Stimulated activated CD4-positive, alpha-beta T cell treated with anti-CD3 and anti-CD28 coated beads, Interleukin-15, amount 100 ng/mL, for 1 hour (primary cell): ENCODE measurements at regions not wholly inside any gene's neighbourhood (a gene's known extent, or its start where the extent isn't known, plus 50 kb on each side); places are given as distances from the start of the nearest gene placed in this dataset.
"Not testable (repeated sequence)": the region's sequence is repeated elsewhere in the genome, so short reads cannot be mapped to it uniquely, and the experiment has no call there.

Source experiments
- DNase-seq, 2 donors: peaks; one replicate each; pipeline ENCODE4 v3.0.0-alpha.2; 2020; ENCODE audit warnings: low read depth in 1 of 2, low spot score in 1 of 2

DNA sequence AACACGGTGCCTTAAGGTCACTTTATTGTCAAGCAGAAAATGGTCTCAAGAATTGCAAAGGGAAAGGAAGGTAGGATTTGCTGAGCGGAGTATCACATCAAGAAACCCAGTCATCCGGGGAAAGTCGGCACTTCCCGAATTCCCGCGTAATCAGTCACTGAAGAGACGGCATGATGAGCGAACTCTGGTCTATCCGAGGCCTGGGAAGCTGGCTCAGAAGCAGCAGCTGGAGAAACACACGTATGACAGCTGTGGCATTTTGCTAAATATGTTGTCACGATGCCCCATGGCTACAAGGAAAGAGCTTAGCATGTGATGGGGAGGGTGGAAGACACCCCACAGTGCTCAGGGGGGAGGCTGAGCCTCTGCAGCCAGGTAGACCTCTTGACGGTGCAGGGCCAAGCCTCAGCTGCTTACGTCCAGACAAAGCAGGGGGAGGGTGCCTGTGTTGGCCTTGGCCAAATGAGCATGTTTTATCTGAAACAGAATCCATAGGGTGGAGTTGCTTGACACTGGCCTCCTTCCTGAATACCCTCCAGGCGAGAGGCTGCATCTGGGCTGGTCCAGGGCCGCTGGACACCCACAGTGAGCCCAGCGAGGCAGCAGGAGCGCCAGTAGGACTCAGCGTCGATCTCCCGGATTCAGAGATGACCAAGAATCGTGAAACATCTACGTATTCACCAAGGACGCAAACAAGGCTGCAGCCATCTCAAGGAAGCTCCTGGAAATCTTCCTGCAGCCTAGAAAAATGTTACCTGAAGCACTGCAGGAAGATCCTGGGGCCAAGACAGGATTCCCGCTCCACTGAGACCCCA lies 118.8 kb upstream of the AFDN start:
- no peak for DNase-seq

DNA sequence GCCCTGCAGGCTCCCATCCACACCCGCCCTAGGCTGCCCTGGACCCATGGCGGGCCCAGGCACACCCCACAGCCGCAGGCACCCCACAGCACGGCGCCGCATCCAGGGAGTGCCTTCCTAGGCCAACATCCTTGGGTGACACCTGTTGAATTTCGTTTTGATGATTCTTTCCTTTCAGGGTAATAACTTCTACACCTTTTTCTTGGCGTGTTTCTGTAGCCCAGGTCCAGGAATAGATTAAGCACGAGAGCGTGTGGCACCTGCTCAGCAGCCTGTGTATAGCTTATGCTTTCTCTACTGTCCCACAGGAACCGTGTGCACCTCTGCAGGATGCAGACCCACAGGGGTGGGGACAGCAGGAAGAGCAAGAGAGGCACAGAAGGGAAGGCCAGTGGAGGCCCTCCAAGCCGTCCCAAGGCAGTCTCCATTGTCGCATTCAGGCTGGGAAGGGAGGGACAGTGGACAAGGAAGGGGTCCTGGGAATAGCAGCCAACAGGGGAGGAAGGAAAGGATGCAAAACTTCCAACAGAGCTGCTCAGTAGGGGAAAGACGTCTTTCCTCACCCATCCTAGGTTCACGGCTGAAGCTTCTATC lies 118.1 kb upstream of the AFDN start:
- DNase-seq, result no peak

DNA sequence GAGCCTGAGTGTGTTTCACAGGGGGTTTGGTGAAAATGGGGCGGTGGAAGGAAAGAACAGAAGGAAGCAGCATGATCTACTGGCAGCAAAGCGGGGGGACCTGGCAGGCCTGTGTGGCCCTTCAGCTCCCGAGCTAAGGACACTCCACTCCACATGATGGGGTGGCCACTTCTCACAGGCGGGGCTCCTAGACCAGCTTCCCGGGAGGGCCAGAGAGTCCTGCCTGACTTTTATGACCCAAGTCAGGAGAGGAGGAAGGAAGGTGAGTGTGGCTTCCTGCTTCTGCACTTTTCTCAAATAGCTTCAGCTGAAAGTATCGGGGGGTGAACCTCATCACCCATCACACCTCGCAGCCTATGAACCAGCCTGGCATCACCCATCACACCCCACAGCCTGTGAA lies 117.5 kb upstream of the AFDN start:
- no peak for DNase-seq

DNA sequence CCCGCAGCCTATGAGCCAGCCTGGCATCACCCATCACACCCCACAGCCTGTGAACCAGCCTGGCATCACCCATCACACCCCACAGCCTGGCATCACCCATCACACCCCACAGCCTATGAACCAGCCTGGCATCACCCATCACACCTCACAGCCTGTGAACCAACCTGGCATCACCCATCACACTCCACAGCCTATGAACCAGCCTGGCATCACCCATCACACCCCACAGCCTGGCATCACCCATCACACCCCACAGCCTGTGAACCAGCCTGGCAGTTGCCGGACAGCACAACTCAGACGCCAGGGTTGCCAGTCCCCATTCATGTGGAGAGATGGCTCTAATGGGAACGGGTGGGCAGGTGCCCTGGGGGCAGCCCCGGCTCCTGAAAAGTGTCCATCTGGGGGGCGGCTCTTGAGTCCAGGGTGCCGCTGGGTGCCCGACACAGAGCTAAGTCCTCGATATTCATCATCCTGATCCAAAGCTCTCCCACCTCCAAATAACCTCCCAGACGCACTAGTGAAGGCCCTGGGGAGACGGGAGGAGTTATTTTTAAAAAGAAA lies 116.9 kb upstream of the AFDN start:
- not testable (repeated sequence) for DNase-seq

DNA sequence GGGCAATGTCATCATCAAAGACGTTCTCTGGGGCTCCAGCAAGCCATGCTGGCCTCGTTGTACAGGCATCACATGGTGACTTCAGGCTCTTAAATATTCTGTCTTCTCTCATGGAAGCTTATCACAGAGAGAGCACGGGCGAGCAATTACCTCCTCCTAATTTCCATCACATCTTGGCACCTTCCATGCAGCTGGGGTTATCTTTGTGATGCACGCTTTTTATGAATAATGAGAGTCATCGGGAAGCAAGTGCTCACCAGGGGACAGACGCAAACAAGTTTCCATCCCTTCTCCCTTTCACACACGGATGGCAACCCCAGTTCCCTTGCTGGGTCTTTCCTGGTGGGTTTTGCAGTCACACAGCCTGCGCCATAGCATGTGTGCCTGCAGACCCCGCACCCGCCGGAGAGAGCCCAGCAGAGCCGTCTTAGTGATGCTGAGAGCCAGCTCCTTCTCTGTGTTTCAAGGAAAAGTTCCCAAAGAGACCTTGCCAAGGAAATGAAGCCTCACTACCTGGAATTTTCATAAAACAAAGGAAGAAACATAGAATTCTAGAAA lies 116.3 kb upstream of the AFDN start:
- no peak for DNase-seq

DNA sequence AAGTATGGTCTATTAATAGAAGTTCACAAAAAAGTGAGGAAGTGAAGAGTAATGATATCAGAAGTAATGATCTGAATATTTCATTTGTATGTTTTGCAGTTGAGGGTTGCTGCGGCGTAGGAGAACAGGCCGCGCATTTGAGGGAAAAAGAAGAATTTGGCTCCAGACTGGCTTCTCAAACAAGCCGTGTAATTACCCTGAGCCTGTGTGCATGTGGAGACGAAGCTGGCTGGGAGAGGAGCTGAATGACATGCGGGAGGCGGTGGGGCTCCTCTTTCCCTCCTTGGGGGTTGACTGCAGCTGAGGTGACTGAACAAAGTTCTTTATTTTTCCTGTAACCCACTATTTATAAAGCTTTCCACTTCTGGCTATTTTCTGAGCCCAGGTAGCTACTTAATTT lies 115.5 kb upstream of the AFDN start:
- no peak for DNase-seq

DNA sequence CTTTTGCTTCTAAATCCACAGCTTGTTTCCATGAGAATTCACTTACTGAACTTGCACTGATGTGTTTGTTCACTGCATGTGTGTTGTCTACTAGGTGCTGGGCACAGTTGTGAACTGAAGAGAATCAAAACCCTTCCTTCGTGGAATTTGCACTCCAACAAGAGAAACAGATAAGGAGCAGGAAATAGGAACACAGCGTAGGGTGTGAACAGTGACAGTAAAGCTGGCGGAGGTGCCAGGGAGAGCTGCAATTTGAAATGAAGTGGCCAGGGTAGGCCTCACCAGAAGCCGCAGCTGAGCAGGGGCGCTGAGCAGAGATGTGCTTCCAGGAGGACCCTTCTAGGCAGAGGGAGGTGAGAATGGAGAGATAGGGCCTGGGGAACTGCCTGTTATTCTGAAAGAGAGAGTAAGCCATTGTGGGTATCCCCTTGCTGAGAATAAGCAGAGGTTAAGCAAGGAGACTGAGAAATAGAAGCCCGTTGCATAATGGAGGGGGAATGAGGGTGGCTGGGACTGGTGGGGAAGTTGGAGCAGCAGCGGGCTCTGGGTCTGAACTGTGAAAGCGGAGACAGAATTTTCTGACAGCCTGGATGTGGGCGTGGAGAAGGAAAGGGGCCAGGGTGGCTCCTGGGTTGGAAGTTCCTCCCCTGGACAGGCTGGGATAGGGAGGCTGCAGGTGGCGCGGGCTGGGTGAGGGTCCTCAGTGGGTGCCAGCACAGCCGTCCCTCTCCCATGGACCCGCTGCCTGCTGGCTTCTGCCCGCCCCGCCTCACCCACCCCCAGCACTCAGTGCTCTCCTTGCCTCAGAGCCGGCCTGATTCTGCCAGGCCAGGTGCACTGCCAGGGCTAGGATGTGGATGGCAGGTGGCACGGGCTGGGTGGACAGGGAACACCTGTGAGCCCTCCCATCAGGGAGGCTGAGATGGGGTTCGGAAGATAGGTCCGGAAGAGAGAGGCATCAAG lies 114.7 kb upstream of the AFDN start:
- no peak for DNase-seq

DNA sequence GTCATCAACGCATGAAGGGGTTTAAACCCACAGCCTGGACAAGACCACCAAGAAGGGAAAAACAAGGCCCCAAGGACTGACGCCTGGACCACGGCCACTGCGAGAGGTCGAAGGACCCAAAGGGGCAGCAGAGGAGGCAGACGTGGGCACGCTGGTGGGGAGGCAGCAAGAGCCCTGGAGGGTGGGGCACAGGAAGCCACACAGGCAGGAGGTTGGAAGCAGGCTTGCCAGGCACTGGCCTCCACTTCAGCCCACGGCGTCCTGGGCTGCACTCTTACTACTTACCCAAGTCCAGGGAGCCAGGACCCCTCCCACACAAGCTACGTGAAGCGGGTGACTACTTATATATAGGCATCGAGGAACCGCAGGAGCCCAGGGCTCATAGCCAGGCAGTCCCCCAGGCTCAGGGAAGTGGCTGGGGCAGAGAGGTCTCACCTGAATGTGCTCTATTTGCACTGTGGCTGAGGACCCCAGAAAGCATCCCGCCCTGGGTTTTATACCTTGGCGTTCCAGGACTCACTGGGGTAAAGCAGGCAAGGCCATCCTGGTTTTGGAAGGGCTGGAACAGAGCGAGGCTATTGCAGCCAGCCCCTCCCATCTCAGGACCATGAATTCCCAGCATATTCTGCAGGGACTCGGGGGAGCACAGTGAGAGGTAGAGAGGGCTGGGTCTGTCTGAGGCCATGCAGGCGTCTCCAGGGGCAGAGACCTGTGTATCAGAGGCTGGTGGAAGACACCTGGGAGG lies 113.8 kb upstream of the AFDN start:
- DNase-seq, result no peak

DNA sequence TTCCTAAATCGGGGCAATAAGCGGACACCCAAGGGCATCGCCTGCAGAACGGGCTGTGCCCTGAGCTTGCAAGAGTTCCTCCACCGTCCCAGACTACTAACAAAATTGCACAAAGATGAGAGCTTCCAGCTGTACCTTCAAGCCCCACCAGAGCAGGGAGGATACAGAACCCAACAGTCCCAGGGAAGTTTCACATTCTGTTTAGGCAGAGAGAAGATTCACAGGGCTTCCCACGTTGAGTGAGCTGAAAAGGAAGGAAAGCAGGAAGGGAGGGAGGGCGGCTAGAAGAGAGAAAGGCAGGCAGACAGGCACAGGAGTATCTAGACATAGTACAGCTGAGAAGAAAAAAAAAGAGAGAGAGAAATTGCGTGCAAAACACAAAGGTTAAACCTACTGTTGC lies 112.6 kb upstream of the AFDN start:
- DNase-seq, result no peak

DNA sequence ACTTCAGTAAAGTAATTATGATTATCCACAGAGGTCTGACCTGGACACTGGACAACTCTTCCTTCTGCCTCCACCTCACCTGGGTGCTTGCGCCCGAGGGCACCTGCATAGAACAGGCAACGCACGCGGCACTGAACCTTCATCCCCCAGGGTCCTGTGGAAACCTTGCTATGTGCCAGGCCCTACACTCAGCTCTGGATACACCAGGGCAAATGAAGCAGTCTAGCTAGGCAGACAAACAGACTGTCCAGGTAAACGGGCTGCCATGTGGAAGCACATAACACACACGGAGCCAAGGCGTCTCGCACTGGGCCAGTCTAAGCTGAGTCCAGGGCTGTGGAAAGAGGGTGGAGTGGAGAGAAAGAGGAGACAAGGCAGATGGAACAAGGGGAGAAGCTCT lies 109.3 kb upstream of the AFDN start:
- DNase-seq, result no peak

DNA sequence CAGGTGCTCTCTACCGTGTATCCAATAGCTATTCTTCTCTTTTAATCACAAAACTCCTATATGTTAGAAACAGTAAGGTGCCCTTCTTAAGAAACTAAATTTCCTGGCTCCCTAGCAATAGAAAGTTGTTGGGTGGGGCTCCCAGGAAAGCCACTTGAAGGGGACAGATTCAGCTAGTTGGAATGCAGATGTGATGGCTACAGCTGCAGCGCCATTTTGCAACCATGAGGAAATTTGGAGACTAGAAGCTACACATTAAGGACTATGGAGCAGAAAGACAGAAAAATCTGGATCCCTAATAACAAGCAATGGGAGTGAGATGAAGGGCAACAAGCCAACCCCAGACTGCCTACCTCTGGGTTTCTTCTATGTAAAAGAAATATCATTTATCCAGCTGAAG lies 108.8 kb upstream of the AFDN start:
- DNase-seq, result no peak

DNA sequence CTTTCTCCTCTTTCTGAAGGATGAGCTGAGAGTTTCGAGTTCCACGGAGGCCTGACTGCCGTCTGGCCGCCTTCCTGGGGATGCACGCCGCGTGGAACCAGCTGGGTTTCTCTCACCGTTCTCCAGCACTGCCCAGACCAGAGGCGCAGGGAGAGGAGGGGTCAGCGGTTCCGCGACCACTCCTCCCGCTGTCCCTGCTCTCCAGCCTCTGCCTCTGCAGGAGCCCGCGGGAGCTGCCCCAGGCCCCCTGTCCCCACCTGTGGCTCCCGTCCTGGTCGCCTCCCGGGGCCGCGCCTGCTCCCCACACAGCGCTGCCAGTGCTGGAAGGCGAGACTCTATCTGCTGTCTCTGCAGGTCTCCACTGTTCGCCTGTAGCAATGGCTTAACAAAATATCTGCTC lies 106.8 kb upstream of the AFDN start:
- DNase-seq, result no peak

DNA sequence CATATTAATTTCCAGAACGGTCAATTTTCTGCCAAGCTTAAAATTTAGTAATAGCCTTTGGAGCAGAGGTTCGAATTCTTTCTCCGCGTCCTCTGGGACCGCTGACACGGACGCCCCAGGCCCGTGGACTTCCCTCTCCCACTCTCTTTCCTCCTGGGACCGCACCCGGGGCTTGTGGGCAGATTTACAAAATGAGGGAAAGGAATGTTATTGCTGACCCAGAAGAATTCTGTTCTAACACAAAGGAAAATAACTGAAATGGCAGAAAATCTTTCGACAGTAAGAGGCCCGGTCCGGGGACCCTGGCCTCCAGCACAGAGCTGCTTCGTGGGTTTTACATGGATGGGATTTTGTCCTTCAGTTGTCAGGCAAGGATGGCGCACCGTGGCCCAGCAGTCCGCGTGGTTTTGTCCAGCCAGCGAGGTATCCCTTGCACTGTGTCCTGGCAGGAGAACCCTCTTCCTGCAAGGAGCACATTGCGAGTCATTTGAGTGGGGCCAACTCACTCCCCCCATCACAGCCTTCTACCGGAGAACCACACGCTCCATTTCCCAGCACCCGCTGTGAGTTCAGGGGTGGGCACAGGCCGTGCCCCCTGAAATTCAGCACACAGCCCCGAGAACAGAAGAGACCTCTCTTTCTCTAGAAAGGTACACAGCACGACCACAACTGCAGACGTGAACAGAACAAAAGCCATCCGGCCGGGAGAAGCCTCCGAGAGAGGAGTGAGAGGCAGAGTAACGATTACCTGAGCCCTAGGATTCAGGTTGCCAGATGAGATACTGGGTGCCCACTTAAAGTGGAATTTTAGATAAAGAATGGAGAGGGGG lies 106.0 kb upstream of the AFDN start:
- no peak for DNase-seq

DNA sequence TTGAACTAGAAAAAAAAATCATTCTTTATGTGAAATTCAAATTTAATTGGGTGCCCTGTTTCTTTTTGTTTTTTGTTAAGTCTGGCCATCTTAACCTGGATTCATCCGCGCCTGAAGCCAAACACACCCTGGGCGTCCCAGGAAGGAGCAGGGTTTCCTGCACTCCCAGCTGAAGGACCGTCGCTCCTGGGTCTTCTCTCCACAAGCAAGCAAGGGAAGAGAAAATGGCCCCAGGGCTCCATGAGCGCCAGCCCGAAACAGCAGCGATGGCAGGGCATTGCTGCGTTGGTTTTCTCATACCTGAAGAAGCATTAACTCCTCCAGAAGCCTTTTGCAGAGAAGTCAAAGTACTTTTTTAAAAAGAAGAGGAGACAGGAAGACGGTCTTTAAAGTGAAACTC lies 105.4 kb upstream of the AFDN start:
- no peak for DNase-seq

DNA sequence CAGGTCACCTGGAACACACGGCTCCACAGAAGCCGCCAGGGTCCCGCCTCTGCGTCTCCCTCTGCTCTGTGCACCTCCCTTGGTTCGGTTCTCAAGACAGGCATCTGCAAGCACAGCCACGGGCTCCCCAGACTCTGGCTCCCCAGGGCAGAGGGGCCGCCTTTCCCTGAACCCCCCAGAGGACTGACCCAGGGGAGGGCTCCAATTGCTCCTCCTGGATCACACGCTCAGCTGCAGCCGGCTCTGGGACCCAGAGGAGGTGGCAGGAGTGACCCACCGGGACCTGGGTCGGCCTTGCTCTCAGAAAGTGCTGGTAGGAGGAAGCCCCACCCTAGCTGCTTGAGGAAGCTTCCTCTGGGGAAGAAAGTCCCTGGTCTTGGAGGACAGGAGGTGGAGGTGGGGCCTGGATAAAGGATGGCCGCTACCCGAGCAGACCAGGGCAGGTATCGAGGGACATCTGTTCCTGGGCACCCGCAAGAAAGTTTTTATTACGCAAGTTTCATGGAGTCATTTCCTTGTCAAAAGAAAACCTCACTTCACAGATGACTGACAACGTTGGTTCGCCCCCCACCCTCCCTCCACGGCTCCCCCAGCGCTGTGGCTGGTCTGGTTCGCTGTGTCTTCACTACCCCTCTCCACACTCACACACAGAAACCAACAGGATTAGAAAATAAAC lies 103.9 kb upstream of the AFDN start:
- no peak for DNase-seq

DNA sequence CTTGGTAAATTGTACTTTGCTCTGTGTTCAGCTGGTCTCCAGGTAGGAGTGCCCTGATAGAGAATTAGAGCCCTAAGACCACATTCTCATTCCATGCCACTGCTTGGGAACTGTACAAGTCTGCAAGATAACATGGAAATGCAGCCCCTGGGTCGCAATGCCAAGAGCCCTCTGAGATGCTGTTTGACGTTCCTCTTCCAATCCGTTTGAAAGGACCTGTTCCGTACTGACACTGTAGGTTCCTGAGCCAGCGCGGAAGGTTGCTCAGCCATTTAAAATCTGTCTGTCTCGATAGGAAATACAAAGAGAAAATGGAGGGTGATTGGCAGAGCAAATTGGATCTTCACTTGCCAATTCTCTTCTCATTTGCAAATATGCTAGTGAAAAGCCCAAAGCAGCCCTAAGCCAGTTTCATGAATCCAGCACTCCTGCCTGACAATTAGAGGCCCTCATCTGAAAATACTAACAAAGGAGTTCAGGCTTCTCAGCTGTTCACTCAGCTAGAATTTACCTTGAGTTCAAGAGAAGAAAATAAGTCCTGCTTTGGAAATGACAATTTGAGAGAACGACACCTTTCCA lies 100.6 kb upstream of the AFDN start:
- no peak for DNase-seq

DNA sequence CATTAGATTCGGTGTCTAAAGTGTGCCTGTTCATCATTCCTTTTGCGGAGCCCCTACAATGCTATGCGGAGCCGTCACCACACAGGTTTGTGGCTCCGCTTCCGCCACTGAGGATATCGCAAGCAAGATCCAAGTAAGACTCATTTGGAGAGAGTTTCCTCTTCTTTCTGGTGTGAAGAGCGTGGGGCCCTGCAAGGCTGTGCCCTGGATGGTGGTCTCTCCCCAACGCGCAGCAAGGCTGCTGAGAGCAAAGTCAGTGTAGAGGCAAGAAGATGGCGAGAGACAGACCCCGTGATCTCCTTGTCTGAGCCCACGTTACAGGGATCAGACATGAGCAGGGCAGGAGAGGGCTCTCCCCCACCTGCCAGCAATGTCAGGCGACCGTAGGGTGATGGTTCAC lies 96.3 kb upstream of the AFDN start:
- DNase-seq, result no peak

DNA sequence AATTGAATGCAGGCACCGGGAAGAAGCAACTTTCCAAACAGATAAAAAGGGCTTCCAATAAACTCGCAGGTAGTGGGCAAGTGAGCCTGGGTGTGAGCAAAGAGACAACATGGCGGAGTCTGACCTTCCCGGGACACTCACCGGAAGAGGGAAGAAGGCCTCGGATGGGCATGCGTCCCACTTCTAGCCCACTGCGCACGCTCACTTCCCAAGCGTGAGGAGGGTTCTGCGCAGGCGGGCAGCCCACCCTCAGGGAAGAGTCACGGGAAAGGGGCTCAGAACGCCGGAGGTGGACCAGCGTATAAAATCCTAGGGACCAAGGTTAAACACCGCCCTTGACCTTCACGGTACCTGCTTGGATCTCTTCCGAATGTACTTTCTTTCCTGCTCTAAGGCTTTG lies 95.5 kb upstream of the AFDN start:
- no peak for DNase-seq
